HPDE6-E6E7 (cell line): ENCODE measurements at regions not wholly inside any gene's neighbourhood (a gene's known extent, or its start where the extent isn't known, plus 50 kb on each side); places are given as distances from the start of the nearest gene placed in this dataset.
"Not testable (repeated sequence)": the region's sequence is repeated elsewhere in the genome, so short reads cannot be mapped to it uniquely, and the experiment has no call there.

Source experiments
- DNase-seq: peaks from one replicate; pipeline ENCODE4 v3.0.0; 2011; ENCODE audit warnings: missing footprints; ENCODE audit errors: extremely low spot score

- no peak for DNase-seq
Observed at GRCh38 chr6:88456221-88456859, 290.2 kb upstream of the CNR1 start.

- DNase-seq, result no peak
Observed at GRCh38 chr6:88455317-88455716, 289.2 kb upstream of the CNR1 start.

GRCh38 chr6:88454658-88455057 lies 288.5 kb upstream of the CNR1 start:
- DNase-seq, result no peak

- no peak for DNase-seq
Observed at GRCh38 chr6:88449770-88450169, 283.6 kb upstream of the CNR1 start.

- no peak for DNase-seq
Observed at GRCh38 chr6:88445188-88445965, 279.2 kb upstream of the CNR1 start.

GRCh38 chr6:88443554-88443953 lies 277.4 kb upstream of the CNR1 start:
- no peak for DNase-seq

DNA sequence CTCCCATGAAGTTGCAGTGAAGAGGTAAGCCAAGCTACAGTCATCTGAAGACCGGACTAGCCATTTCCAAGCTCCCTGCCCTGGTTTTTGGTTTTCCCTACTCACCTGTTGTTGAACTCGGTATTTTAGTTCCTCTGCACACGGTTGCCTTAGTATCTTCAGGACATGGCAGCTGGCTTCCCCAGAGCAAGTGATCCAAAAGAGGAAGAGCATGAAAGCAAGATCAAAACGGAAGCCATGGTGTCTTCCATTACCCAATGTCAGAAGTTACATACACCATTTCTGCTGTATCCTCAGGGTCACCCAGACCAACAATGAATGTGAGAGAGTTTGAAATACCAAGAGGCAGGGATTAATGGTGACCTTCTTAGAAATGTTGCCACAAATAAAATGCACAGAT lies 276.6 kb upstream of the CNR1 start:
- DNase-seq, result no peak

GRCh38 chr6:88441346-88441745 lies 275.2 kb upstream of the CNR1 start:
- DNase-seq, result no peak

- no peak for DNase-seq
Observed at GRCh38 chr6:88428068-88428467, 261.9 kb upstream of the CNR1 start.

GRCh38 chr6:88426005-88426404 lies 259.9 kb upstream of the CNR1 start:
- DNase-seq, result no peak

DNA sequence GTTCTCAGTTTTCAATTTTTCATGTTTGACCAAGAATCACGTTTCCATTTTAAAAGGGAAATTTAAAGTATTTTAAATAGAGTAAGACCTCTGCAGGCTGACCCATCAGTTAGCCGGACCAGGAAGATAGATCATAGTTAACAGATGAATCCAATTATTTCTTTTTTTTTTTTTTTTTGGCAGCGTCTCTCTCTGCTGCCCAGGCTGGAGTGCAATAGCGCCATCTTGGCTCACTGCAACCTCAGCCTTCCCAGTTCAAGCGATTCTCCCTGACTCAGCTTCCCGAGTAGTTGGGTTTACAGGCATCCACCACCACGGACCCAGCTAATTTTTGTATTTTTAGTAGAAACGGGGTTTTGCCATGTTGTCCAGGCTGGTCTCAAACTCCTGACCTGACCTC lies 256.7 kb upstream of the CNR1 start:
- no peak for DNase-seq

GRCh38 chr6:88420967-88421488 lies 254.9 kb upstream of the CNR1 start:
- not testable (repeated sequence) for DNase-seq

DNA sequence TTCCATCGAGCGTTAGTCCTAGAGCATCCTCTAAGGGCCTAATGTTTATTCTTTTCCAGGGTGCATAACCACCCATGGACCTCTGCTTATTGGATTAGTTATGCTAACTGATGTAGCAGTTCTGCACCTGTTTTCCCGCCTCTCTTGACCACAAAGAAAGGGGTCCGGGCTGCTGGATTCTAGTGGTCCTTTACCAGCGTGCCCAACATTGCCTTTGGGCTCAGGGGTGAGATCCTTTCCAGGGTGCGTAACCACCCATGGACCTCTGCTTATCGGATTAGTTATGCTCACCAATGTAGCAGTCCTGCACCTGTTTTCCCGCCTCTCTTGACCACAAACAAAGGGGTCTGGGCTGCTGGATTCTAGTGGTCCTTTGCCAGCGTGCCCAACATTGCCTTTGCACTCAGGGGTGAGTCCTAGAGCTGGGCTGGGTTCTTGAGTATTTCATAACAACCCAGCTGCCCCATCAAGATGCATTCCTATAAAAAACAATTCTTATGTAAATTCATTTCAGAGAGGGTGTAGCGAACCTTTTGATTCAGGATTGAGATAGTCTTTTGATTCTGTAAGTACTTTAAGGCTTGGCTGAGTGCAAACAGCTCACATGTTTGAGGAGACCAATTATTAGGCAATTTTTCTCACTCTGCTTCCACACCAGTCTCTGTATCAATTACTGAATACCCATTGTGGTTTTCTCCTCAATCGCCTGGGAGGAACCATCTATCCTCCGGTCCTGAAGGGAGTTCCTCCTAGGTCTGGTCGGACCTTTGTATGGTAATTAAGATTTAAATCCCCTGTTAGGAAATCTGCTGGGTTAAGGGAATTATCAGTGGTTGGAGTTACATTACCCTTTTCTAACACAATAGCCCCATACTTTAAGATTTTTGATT lies 253.0 kb upstream of the CNR1 start:
- not testable (repeated sequence) for DNase-seq

DNA sequence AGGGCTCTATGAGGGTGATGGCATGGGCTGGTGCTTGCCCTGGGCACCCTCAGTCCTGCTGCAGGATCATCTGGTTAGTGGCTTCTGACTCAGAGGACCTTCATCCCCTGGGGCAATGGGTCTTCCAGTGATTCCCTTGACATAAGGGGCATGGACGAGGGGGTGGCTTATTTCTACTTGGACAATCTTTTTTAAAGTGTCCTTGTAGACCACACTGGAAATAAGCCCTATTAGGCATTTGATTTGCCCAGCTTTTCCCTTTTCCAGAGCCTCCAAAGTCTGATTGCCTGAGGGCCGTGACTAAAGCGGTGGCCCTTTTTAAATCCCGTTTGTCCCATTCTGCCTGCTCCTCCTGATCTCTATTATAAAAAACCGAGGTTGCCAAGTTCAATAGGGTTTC lies 251.2 kb upstream of the CNR1 start:
- not testable (repeated sequence) for DNase-seq

DNA sequence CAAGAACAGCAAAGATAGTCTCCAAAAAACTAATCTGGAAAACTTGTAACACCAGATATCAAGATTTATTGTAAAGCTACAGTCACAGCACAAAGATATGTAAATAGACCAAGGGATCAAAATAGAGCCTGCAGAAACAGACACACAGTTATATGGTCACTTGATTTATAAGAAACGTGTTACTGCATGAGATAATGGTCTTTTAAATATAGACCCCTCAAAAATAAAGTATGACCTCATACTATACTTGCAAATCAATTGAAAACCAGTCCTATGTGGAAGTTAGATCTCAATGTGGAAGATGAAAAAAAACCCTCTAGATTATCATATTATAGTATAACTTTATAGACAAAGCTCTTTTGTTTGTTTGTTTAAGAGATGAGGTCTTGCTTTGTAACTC lies 247.3 kb upstream of the CNR1 start:
- no peak for DNase-seq

DNA sequence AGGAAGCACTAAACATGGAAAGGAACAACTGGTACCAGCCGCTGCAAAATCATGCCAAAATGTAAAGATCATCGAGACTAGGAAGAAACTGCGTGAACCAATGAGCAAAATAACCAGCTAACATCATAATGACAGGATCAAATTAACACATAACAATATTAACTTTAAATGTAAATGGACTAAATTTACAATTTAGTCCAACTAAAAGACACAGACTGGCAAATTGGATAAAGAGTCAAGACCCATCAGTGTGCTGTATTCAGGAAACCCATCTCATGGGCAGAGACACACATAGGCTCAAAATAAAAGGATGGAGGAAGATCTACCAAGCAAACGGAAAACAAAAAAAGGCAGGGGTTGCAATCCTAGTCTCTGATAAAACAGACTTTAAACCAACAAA lies 242.2 kb upstream of the CNR1 start:
- not testable (repeated sequence) for DNase-seq

DNA sequence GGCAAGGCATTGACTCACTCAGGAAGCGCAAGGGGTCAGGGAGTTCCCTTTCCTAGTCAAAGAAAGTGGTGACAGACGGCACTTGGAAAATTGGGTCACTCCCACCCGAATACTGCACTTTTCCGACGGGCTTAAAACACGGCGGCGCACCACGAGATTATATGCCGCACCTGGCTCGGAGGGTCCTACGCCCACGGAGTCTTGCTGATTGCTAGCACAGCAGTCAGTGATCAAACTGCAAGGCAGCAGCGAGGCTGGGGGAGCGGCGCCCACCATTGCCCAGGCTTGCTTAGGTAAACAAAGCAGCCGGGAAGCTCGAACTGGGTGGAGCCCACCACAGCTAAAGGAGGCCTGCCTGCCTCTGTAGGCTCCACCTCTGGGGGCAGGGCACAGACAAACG lies 240.5 kb upstream of the CNR1 start:
- DNase-seq, result not testable (repeated sequence)

DNA sequence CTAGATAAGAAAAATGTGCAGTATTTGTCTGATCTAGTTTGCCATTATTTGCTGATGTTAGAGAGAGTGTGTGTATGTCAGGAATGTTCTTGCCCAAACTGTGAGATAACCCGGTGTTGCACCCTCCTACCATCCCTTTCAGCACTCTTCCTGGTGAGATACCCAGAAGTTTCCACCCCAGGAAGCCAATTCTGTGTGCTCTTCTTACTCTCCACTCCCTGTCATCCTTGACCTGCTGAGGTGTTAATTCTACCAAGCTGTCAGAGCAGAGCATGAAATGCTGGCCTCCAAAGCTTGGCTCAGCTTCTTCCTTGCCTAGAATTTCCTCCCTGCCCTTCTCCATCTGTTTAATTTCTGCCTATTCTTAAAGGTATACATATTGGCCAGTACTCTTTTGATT lies 237.3 kb upstream of the CNR1 start:
- no peak for DNase-seq

DNA sequence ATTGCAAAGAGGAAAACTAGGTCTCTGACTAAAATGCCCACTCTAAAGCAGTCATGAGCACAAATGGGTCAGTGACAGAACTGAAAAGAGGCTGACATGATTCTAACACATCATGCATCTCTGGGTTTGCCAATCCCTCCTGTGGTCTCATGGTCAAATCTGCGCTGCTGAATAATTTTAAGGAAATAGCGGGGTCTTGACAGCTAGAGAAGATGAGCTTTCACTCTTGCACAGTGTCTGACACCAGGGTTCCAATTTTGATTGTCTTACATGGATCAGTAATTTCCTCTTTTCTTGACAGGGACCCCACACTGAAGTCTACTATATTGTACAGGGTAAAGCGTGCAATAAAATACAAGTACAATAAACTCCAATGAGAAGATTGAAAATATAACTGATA lies 236.8 kb upstream of the CNR1 start:
- DNase-seq, result no peak

GRCh38 chr6:88390998-88391397 lies 224.9 kb upstream of the CNR1 start:
- not testable (repeated sequence) for DNase-seq

- DNase-seq, result no peak
Observed at GRCh38 chr6:88388589-88388988, 222.4 kb upstream of the CNR1 start.

GRCh38 chr6:88386167-88386566 lies 220.0 kb upstream of the CNR1 start:
- no peak for DNase-seq
